ENCODE measurements at regions not wholly inside any gene's neighbourhood (a gene's known extent, or its start where the extent isn't known, plus 50 kb on each side); places are given as distances from the start of the nearest gene placed in this dataset.
A peak's percentile ranks its signal among the peaks of the same experiment; 100 is the strongest.
"Not testable (repeated sequence)": the region's sequence is repeated elsewhere in the genome, so short reads cannot be mapped to it uniquely, and the experiment has no call there.

DNA sequence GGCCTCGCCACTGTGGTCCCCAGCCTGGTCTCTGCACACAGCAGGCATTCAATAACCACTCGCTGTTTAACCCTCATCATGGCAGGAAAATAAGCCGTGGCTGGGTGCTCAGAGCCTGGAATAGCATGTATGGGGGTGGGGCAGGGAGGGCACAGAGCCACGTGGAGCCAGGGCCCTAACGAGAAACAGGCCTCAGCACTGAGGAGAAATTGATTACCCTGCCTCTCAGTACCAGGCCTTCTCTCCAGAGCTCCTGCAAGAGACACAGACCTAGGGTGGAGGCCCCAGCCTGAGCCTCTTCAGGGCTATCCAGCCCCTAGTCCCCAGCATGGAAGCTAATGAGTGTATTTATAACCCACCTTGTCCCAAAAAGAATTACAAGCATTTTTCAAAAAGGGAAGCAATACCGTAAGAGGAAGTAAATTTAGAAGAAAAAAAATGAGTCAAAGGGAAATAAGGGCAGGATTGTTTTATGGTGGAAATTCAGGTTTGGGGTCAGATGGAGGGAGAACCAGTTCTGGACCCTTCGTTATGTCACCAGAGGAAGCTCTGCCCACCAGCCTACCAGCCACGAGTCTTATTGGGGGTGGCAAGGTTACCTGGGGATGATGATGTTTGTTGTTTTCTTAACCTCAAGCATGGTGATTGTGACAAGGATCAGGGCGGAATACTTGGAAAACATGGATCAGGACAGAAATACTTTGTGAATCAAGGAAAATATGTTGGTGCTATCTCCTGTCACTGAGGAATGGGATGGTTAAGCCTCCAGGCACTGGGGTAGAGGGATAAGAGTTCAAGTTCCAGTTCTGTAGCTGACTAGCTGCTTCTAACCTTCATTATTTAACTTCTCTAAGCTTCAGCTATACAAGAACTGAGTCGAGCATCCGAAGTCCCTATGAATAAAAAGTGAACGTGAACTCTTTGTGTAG lies 101.9 kb upstream of the RBPJ start:
- DNase-seq = no peak

- no peak for DNase-seq
These were observed 100.1 kb upstream of the RBPJ start for GRCh38 chr4:26220696-26221095.

DNA sequence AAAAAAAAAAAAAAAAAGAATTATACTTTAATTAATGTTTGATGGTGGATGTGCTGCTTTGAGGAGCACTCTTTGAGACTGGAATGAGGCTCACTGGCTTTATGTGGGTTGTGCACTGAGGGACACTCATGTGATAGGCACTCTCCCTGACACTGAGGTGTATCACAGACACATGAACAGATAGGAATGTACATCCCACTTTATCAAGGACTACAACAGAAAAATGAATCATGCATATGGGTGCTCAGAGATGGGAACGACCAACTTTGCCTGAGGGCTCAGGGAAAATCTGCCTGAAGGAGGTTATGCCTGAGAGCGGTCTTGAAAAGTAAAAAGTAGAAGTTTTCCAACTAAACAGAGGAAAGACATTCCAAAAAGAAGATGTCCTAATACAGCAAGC lies 97.7 kb upstream of the RBPJ start:
- no peak for DNase-seq

GRCh38 chr4:26226629-26227376 lies 94.0 kb upstream of the RBPJ start:
- DNase-seq = no peak

- DNase-seq = no peak
These were observed 93.1 kb upstream of the RBPJ start for GRCh38 chr4:26227601-26228229.

DNA sequence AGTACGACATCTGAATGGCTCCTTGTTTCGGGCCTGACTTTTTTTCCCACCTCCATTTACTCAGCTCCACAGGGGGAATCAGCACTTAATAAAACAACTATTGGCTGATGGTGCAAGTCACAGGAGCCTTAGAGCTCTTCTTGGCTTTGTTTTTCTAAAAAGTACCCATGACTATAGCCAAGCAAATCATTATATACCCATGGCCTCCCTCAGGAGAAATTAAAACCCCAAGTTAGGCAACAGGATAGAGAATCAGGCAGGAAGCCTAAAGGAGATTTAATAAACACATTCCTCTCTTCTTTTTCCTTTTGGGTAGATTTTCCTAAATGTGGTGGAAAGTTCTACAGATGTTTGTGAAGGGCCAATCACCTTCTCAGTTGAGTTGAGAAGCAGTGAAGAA lies 91.9 kb upstream of the RBPJ start:
- DNase-seq = no peak

DNA sequence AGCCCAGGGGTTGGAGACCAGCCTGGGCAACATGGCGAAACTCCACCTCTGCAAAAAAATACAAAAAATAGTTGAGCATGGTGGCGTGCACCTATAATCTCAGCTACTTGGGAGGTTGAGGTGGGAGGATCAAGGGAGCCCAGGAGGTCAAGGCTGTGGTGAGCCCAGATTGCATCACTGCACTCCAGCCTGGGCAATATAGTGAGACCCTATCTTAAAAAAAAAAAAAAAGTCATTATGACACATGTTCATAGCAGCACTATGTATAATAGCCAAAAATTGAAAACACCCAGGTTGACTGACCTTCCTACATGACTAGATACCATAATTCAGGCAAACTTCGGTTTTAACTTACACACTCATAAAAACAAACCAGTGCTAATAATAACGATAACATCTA lies 90.8 kb upstream of the RBPJ start:
- DNase-seq = no peak

DNA sequence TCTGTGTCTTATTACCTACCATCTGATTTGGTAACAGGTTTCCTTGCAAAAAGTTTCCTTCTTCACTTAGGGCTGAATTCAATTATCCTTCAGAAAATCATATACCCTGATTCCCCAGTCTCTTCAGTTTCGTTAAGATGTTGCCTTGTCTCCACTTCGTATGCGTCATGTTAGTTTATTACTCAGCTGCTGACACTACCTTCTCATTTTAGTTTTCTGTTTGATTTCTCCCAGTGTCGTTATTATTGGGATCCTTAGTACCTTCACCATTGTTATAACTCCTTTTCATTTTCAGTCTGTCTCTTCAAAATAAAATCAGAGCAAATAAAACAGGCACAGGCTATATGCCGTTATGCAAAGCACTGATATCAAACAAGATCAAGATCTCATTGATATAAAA lies 87.5 kb upstream of the RBPJ start:
- no peak for DNase-seq

- DNase-seq = no peak
These were observed 85.3 kb upstream of the RBPJ start for GRCh38 chr4:26235500-26235899.

GRCh38 chr4:26237916-26238315 lies 82.9 kb upstream of the RBPJ start:
- DNase-seq = no peak

GRCh38 chr4:26238426-26238777 lies 82.4 kb upstream of the RBPJ start:
- DNase-seq = peak; percentile 22 to 54

GRCh38 chr4:26238778-26239679 lies 81.8 kb upstream of the RBPJ start:
- peak in 1 of 2 experiments; percentile 54 for DNase-seq

- no peak for DNase-seq
These were observed 81.0 kb upstream of the RBPJ start for GRCh38 chr4:26239801-26240200.

DNA sequence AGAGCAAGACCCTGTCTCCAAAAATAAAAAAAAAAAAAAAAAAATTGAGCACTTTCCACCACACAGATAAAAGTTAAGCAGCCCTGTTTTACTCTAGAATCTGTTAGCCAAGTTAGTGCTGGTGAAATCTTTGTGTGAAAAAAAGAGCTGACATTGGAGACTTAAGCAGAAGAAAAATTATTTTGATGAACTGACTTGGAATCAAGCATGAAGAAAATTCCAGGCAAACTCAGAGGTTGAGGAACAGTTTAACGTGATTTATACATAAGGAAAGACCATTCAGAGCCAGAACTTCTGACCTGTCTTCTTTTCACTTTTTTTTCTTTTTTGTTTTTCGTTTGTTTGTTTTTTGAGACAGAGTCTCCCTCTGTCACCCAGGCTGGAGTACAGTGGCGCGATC lies 79.6 kb upstream of the RBPJ start:
- DNase-seq = no peak

GRCh38 chr4:26242451-26242850 lies 78.4 kb upstream of the RBPJ start:
- DNase-seq = no peak

DNA sequence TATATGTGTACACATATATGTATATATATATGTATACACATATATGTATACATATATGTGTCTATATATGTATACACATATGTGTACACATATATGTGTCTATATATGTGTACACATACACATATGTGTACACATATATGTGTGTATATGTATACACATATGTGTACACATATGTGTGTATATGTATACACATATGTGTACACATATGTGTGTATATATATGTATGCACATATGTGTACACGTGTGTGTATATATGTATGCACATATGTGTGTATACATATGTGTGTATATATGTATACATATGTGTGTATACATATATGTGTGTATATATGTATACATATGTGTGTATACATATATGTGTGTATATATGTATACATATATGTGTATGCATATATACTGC lies 76.7 kb upstream of the RBPJ start:
- DNase-seq = not testable (repeated sequence)

- no peak for DNase-seq
These were observed 72.2 kb upstream of the RBPJ start for GRCh38 chr4:26248647-26249046.

GRCh38 chr4:26252349-26253025 lies 68.3 kb upstream of the RBPJ start:
- DNase-seq = no peak

- DNase-seq = no peak
These were observed 66.8 kb upstream of the RBPJ start for GRCh38 chr4:26253968-26254367.

DNA sequence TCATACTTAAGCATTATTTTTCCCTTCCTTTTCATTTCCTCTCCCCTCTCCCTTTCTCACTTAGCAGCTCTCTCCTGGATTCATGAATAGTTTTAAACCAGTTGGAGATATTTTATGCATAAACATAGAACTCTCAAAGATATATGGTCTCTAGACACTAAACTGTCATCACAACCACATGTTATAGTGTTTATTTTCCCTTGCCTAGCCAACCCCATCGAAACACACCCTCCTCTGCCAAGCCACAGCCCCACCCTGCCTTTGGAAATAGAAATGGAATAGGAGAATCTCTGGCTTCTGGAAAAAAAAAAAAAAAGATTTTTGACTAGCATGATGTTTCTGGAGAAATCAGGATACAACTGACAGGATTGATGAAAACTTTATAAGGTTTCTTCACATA lies 64.8 kb upstream of the RBPJ start:
- no peak for DNase-seq

DNA sequence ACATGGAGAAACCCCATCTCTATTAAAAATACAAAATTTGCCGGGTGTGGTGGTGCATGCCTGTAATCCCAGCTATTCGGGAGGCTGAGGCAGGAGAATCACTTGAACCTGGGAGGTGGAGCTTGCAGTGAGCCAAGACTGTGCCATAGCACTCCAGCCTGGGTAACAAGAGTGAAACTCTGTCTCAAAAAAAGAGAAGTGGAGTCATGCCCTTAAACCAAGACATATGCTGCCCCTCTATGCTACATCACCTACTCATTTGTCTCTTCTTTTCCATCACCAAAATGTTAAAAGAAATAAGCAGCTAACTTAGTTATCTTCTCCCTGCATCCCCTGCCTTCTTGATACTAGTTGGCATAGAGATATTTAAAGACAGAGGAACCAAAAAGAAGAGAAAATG lies 63.4 kb upstream of the RBPJ start:
- DNase-seq = not testable (repeated sequence)

DNA sequence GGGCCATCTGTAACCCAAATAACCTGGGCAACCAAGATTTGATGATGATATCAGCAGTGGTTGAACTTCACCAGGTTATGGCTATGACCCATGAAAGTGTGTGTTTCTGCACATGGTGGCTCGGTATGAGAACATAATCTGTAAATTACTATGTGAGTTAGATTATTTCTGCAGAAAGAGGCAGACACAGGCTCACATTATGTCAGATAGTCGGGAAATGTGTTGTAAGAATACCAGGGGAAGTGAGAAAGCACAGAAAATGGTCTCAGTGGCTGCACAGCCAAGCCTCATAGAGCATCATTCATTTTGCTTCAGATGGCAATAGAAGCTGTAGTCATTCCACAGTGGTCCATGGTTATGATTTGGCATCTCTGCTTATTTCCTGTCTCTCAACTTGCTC lies 63.0 kb upstream of the RBPJ start:
- no peak for DNase-seq
